ENCODE measurements at regions not wholly inside any gene's neighbourhood (a gene's known extent, or its start where the extent isn't known, plus 50 kb on each side); places are given as distances from the start of the nearest gene placed in this dataset.

GRCh38 chr2:238796223-238796885 is 51.5 kb upstream of the TWIST2 start:
- DNase-seq: no peak

GRCh38 chr2:238797537-238797936 is 50.3 kb upstream of the TWIST2 start:
- no peak for DNase-seq
